Progenitor cell of endocrine pancreas (in vitro differentiated cells): ENCODE measurements at regions not wholly inside any gene's neighbourhood (a gene's known extent, or its start where the extent isn't known, plus 50 kb on each side); places are given as distances from the start of the nearest gene placed in this dataset.

Experiments
- DNase-seq: peaks from one replicate; pipeline ENCODE4 v3.0.0; 2021; ENCODE audit warnings: low spot score; ENCODE audit not compliant: unreplicated experiment
- H3K27ac Mint-ChIP-seq: 2 replicates; pipeline ENCODE4 v1.8.0; 2021; ENCODE audit warnings: mild to moderate bottlenecking, moderate library complexity, mixed read lengths
- H3K27me3 Mint-ChIP-seq: 2 replicates; pipeline ENCODE4 v1.8.0; 2021; ENCODE audit warnings: mixed read lengths
- H3K36me3 Mint-ChIP-seq: 2 replicates; pipeline ENCODE4 v1.8.0; 2022; ENCODE audit warnings: mixed read lengths; ENCODE audit not compliant: insufficient read depth
- H3K4me1 Mint-ChIP-seq: 2 replicates; pipeline ENCODE4 v1.8.0; 2021; ENCODE audit warnings: low read depth, mixed read lengths
- H3K4me3 Mint-ChIP-seq: 2 replicates; pipeline ENCODE4 v1.8.0; 2021; ENCODE audit warnings: low read depth, mild to moderate bottlenecking, moderate library complexity, mixed read lengths
- H3K9me3 Mint-ChIP-seq: 2 replicates; pipeline ENCODE4 v1.8.0; 2021; ENCODE audit warnings: low read depth, mixed read lengths
- TF ChIP-seq, protein P1 (sequence below): fragments of 200-600 bp; sonication (generic); IDR thresholded peaks from one replicate; pipeline ENCODE4 v1.5.0; 2021; ENCODE audit warnings: antibody characterized with exemption, mild to moderate bottlenecking; ENCODE audit not compliant: unreplicated experiment

DNA sequence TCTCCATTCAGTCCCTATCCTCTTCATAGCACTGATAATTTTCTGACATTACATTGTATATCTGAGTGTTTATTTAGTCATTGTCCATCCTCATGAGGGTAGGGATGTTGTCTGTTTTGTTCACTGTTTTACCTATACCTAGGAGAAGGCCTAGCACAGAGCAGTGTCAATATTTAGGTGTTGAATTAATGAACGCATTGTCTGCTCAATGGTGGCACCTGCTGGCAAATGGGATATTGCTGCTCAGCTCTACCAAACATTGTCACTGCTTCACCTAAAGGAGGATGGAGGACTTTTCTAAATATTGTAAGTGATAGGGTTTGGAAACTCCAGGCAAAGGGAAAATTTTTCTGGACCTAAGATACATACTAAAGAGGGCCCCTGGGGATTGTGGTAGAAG, 243.9 kb downstream of the RRAGC start:
- Mint-ChIP-seq H3K4me3 (no peak overlapping the region), H3K4me1 (no peaks in the 10 kb centered on the region), H3K36me3 (no peaks in the 10 kb centered on the region), H3K9me3 (no peaks in the 10 kb centered on the region), H3K27ac (no peak overlapping the region), H3K27me3 (peaks cover 18% of the 10 kb centered on the region)
- DNase-seq = no peak
- TF ChIP-seq, protein P1, sequence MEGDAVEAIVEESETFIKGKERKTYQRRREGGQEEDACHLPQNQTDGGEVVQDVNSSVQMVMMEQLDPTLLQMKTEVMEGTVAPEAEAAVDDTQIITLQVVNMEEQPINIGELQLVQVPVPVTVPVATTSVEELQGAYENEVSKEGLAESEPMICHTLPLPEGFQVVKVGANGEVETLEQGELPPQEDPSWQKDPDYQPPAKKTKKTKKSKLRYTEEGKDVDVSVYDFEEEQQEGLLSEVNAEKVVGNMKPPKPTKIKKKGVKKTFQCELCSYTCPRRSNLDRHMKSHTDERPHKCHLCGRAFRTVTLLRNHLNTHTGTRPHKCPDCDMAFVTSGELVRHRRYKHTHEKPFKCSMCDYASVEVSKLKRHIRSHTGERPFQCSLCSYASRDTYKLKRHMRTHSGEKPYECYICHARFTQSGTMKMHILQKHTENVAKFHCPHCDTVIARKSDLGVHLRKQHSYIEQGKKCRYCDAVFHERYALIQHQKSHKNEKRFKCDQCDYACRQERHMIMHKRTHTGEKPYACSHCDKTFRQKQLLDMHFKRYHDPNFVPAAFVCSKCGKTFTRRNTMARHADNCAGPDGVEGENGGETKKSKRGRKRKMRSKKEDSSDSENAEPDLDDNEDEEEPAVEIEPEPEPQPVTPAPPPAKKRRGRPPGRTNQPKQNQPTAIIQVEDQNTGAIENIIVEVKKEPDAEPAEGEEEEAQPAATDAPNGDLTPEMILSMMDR = no peak

DNA sequence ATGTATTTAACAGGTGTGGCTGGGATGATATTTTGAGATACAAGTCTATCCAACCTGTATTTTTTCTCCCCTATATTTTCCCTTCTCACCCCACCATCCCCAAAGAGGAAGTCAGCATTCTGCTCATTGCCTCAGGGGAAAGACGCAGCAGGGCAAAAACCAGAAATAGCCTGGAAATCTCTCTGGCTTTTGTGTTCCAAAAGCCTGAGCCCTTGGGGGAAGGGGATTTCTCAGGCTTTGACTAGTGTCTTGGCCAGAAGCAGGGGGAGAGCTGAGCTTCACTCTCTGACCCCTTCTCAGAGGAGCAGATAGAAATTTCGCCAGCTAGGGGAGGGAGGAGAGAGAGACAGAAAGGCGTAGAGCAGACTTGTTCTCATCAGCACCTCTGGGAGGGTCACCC, 244.7 kb downstream of the RRAGC start:
- Mint-ChIP-seq H3K4me1 (no peaks in the 10 kb centered on the region), H3K4me3 (no peak overlapping the region), H3K27ac (no peak overlapping the region), H3K27me3 (peaks cover 22% of the 10 kb centered on the region), H3K9me3 (no peaks in the 10 kb centered on the region), H3K36me3 (no peaks in the 10 kb centered on the region)
- TF ChIP-seq, protein P1 = no peak
- no peak for DNase-seq

DNA sequence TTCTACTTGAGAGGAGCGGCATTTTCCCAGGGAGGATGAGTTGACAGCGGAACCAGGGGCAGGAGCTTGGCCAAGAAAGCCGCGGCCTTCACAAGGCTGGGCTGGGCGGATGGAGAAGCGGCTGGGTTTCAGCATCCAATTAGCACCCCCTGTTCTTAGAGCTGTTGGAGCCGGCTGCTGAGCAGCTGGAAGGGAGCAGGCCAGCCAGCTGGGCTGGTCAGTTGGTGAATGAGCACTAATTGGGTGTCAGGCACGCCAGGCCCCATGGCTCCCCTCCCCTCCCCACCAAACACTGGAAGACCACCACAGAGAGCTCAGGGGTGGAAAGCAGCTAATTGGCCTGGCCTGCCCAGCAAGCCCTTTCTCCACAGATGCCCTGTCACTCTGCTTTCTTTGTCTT, 245.6 kb downstream of the RRAGC start:
- DNase-seq = no peak
- H3K27ac Mint-ChIP-seq = no peak overlapping the region
- H3K4me3 Mint-ChIP-seq = no peak overlapping the region
- no peaks in the 10 kb centered on the region for H3K36me3 Mint-ChIP-seq
- peaks cover 26% of the 10 kb centered on the region for H3K27me3 Mint-ChIP-seq
- no peaks in the 10 kb centered on the region for H3K9me3 Mint-ChIP-seq
- TF ChIP-seq, protein P1 = no peak
- H3K4me1 Mint-ChIP-seq = no peaks in the 10 kb centered on the region

DNA sequence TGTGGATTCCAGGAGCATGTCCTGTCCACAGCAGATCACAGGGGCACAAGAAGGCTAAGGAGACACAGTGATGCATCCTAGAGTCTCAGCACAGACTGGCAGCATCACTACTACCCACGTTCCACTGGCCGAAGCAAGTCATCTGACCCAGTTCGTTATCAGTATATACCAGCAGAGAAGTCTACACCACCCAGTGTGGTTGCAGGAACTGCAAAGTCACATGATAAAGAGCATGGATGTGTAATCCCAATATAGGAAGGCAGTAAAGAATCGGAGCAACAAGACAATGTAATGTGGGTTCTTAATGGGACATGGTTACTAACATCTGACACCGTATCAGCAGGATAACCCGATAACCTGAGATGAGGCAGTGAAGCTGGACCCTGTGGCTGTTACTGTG, 246.6 kb downstream of the RRAGC start:
- Mint-ChIP-seq H3K4me1 (peaks cover 2% of the 10 kb centered on the region), H3K36me3 (no peaks in the 10 kb centered on the region), H3K9me3 (no peaks in the 10 kb centered on the region), H3K27ac (no peak overlapping the region), H3K27me3 (peaks cover 32% of the 10 kb centered on the region), H3K4me3 (no peak overlapping the region)
- DNase-seq = no peak
- TF ChIP-seq, protein P1 = no peak

DNA sequence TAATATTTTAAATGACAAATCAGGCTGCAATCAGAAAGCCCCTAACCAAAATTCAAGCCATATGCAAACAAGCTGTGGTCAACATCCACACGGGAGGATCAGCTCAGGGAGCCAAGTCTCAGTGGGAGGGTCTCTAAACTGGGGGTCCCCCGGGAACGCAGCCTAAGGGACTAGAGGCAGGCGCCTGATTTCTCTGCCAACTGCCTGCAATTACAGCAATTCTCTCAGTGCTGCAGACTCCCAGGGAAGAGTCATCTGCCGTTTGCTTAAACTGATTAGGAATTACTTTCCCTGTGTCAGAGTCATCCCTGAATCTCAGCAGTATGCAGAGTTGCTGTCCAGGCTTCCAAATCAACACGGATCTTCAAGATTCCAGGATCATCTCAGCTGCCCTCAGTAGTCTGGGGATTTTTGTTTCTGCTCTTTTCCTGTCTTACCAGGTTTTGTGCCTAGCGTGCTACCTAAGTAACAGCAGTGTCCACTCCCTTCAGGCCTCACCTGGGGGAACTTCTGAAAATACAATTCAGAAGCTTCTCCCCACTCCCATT, 247.8 kb downstream of the RRAGC start:
- H3K4me1 Mint-ChIP-seq = peaks cover 2% of the 10 kb centered on the region
- H3K9me3 Mint-ChIP-seq = no peaks in the 10 kb centered on the region
- H3K4me3 Mint-ChIP-seq = no peak overlapping the region
- no peak overlapping the region for H3K27ac Mint-ChIP-seq
- no peaks in the 10 kb centered on the region for H3K36me3 Mint-ChIP-seq
- no peak for DNase-seq
- TF ChIP-seq, protein P1 = no peak
- H3K27me3 Mint-ChIP-seq = peaks cover 41% of the 10 kb centered on the region
